Astrocyte (in vitro differentiated cells and primary cell): ENCODE measurements at regions not wholly inside any gene's neighbourhood (a gene's known extent, or its start where the extent isn't known, plus 50 kb on each side); places are given as distances from the start of the nearest gene placed in this dataset.

Experiments
- CTCF ChIP-seq: IDR thresholded peaks from 2 replicates; pipeline ENCODE4 v1.5.1; 2011; ENCODE audit warnings: low read depth, mild to moderate bottlenecking, inconsistent platforms, low read length, moderate library complexity; ENCODE audit not compliant: insufficient read depth
- EZH2 ChIP-seq: IDR thresholded peaks from 2 replicates; pipeline ENCODE4 v1.6.1; 2012; ENCODE audit warnings: mild to moderate bottlenecking, low read length, inconsistent platforms; ENCODE audit not compliant: insufficient read depth

DNA sequence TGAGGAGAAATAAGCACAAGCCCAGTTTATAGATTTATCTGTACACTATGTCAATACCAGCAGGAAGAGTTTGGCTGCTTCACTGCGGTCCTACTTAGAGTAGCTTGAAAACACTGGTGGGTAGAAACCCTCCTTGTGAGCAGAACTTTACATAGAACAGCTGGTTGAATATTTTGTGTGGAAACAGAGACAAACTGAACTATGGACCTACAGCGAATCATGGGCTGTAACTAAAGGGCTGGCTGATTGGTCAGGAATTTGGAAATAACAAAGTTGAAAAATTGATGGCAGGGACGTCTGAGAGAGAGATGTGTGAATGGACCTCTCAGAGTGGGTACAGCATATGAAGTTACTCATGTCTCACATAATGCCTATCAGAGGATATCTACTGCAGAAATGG lies 392.5 kb downstream of the MAN2A1 start:
- TF ChIP-seq EZH2 (no peak), CTCF (no peak)
